Right lobe of liver (tissue), 4 donors: ENCODE measurements at regions not wholly inside any gene's neighbourhood (a gene's known extent, or its start where the extent isn't known, plus 50 kb on each side); places are given as distances from the start of the nearest gene placed in this dataset.

Experiments used
- CTCF ChIP-seq, 4 donors: fragments of 200-600 bp in 3 of 4; fragments of 450-650 bp in 1 of 4; IDR thresholded peaks; one replicate each; pipeline versions ENCODE4 v1.5.1 to v1.8.0; 2016 to 2022; ENCODE audit warnings: antibody characterized with exemption in 4 of 4, mild to moderate bottlenecking in 2 of 4
- POLR2A ChIP-seq: fragments of 450-650 bp; IDR thresholded peaks from one replicate; pipeline ENCODE4 v1.6.1; 2017; ENCODE audit warnings: antibody characterized with exemption, mild to moderate bottlenecking
- donor health status: DM: no; HTN: no; CAD: no.
- donor health status: DM: no; HTN: no; CAD: no.
- donor health status: DM: no; HTN: yes; CAD: no.

GRCh38 chr10:121414366-121415062 lies 183.7 kb downstream of the FGFR2 start:
- TF ChIP-seq CTCF (IDR thresholded peaks at IDR 0.05) (no peak), POLR2A (no peak)
